ENCODE measurements at regions not wholly inside any gene's neighbourhood (a gene's known extent, or its start where the extent isn't known, plus 50 kb on each side); places are given as distances from the start of the nearest gene placed in this dataset.

DNA sequence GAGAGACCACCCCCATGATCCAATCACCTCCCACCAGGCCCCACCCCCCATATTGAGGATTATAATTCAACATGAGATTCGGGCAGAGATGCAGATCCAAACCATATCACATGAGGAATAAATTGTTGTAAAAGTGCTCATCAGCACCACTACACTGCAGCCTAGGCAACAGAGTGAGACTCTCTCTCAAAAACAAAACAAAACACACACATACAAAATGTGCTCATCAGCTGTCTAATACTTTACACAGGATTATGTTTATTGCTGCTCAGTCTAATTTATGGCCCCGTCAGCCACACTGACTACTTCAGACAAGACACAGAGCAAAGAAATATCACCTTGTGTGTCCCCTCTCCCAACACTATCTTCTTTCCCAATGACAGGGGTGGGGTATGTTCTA lies 72.9 kb upstream of the PPM1J start:
- ATAC-seq: no peak
- no peak for DNase-seq

DNA sequence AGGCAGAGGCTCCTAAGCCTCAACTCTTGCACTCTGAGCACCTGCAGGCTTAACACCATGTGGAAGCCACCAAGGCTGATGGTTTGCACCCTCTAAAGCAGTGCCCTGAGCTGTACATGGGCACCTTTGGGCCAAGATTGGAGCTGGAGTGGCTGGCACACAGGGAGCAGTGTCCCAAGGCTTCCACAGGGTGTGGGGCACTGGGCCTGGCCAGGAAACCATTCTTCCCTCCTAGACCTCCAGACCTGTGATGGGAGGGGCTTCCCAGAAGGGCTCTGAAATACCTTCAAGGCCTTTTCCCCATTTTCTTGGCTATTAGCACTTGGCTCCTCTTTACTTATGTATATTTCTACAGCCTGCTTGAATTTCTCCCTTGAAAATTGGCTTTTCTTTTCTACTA lies 67.9 kb upstream of the PPM1J start:
- DNase-seq: no peak
- ATAC-seq: no peak

DNA sequence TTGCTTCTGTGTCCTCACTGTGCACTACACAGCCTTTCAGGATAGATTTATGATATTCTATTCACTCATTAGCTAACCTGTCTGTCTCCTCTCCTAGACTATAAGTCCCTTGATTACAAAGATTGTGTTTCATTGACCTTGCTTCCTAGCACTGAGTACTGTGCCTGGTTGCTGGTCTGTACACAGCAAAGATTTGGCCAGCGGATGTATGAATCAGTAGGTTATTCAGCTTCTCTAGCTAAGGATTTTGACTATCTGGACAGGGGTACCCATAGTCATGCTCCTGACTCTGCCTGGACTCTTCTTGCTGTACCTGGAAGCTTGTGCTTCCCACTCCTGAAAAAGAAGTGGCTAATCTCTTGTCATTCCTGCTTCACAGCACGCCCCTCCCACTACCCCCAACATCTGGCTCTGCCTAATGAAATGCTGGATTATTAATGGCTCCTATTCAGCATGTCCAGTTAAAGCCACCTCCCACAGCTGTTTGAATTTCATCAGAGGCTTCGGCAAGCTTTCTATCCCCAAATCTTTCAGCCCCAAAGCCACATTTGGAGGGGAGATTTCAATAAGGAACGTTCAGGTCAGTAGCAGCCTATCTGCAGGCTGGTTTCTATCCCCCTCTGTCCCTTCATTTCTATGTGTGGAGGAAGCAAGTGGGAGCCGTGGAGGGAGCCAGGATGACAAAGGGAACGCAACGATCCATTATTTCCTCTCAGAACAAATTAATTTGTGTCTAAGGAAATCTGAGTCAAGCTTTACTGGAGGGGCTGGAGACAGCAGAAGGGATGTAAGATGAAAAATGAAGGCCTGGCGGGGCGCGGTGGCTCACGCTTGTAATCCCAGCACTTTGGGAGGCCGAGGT lies 64.8 kb upstream of the PPM1J start:
- DNase-seq (no peak), ATAC-seq (no peak)

DNA sequence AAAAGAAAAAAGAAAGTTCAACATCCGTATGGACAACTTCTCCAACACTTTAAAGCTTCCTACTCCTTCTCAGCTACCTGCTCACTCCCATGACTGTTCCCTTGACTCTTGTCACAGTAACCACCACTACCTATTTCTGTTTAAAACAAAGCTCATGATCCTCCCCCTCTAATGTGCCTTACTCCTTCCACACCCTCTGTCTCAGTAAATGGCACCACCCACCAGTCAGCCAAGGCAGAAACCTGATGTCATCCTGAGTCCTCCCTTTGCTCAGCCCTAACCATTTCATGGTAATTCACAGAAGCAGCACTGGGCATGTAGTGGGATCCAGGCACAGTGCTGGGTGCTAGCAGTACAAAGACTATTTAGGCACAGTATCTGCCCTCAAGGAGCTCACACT lies 63.0 kb upstream of the PPM1J start:
- no peak for ATAC-seq

DNA sequence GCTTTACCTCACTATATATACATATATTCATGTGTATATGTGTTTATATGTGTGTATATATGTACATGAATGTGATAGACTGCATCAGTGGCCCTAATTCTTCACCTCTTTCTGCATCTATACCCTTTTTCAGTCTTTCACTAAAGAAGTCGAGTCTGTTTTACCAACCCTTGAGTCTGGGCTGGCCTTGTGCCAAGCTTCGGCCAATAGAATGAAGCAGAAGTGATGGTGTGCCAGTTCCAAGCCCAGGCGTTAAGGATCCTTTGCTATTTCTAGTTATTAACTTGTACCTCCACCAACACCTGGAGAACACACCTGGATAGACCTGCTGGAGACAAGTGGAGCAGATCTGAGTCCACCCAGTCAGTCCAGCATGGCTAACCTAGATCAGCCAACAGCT lies 61.6 kb upstream of the PPM1J start:
- ATAC-seq: no peak
- no peak for DNase-seq

More for the DNA sequence above, 63.0 kb upstream of the PPM1J start:
- DNase-seq: no peak

DNA sequence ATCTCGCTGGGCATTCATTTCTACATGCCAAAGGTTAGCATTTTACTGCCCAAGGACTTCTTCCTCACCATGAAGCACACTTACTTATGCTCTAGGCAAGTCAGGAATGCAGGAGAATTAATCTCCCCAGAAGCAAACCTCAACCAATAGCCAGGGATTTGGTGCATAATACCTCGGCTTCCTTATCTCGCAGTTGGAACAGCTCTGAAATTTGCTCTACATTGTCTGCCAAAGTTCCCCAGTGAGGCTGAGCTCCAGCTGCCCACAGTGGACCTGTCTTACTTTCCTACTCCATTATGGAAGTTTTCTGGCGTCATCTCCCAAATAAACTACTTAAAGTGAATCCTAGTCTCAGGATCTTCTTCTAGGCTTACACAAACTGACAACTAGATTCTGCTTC lies 57.6 kb upstream of the PPM1J start:
- no peak for ATAC-seq
- no peak for DNase-seq

DNA sequence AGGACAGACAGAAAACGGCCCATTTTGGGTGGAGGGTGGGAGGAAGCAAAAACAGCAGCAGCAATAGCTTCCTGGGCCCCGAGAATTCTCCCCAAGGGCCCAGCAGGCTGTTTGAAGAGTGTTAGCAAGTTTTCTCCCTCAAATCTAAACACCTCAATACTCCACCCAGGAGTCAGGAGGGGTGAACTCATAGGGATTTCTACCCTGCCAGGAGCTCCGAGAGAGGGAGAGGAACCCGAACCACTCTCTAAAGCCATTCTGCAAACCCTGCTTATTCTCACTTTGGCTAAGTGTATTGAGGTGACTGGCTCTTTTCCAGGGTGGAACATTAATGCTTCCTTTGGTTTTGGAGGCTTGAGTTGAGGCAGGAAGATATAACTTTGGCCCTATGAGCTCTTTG lies 55.6 kb upstream of the PPM1J start:
- ATAC-seq (no peak), DNase-seq (no peak)

DNA sequence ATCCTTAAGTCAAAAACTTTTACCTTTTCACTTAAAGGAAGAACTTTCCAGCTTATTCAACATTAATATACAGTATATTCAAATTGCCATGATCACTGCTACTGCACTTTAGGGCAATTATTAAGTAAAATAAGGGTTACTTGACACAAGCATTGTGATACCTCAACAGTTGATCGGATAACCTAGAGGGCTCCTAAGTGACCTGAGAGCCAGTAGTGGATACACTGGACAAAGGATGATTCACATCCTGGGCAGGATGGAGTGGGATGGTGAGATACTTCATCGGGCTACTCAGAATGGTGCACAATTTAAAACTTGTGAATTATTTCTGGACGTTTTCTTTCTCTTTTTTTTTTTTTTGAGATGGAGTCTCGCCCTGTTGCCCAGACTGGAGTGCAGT lies 54.5 kb upstream of the PPM1J start:
- ATAC-seq: no peak
- no peak for DNase-seq

DNA sequence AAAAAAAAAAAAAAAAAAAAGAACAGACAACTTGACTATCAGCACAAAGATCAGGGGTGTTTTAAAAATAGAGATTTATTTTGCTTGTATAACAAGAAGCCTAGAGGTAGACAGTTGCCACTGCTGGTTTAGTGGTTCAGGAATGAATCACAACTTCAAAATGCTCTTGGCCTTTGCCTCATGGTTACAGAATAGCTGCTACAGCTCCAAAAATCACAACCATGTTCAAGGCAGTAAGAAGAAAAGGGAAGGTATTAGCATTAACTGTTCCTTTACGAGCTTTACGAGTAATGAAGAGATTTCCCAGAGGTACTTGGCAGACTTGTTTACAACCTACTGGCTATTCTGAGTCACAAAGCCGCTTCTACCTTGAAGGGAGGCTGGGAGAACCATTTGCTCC lies 52.5 kb upstream of the PPM1J start:
- ATAC-seq (no peak), DNase-seq (no peak)

All from stimulated activated naive CD8-positive, alpha-beta T cell treated with anti-CD3 and anti-CD28 coated beads, Interleukin-15, Interleukin-2, amounts not matched to agents 100 U/mL and 50 U/mL, for 24 hours (primary cell).